ENCODE measurements at regions not wholly inside any gene's neighbourhood (a gene's known extent, or its start where the extent isn't known, plus 50 kb on each side); places are given as distances from the start of the nearest gene placed in this dataset.
"Not testable (repeated sequence)": the region's sequence is repeated elsewhere in the genome, so short reads cannot be mapped to it uniquely, and the experiment has no call there.

- FAIRE-seq = no peak
- DNase-seq (ENCODE audit: extremely low spot score, insufficient read length, low read depth) = no peak
Measured at GRCh38 chr2:43076676-43077075, 149.7 kb downstream of the ZFP36L2 start.

DNA sequence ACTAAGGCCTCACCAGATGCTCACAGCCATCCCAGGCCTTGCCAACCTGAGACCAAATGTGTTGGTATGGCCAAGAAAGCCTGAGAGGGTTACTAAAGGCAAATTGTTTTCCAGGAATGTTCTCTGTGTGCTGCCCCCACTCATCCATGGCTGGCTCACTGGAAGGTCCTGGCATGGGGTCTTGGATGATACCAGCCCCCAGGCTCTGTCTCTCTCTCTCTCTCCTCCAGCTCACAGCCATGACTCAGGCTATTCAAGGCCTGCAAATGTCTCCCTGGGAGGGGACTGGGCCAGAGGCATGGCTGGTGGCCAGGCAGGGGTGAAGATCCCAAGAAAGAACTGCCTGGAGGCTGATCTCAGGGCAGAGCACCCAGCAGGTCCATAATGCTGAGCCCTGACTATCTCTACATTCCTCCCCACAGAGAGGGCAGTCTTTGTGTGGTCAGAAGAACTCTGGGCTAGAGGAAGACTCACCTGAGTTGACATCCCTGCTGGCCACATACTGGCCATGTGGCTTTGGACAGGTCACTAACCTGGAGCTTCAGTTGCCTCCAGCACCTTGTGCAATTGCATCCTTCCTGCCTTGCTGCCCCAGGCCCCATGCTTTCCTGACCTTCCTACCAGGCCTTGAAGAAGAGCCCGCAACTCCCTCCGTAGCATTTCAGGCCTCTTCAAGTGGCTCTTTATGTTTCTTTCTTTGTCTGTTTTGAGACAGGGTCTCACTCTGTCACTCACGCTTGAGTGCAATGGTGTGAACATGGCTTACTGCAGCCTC is 150.4 kb downstream of the ZFP36L2 start:
- no peak for FAIRE-seq
- DNase-seq (ENCODE audit: extremely low spot score, insufficient read length, low read depth) = no peak

DNA sequence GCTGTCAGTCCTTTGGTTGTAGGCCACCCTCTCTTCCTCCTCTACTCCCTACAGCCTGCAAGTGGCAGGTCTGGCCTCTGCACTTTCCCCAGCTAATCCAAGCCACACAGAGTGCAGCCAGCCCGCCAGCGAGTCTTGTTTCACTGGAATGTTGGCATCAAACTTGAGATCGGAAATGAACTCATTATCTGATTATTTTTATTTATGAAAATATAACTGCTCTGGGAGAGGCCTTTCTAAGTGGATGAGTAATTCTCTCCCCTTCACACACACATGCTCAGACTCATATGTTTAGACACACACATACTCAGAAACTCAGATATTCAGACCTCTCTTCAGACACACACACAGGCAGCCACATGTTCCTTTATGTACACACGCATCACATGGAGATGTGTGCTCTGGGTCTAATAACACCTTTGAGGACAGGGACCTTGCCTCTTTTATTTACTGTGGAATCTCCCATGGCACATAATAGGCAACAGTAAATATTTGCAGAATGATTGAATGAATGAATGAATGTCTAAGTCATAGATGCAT is 151.3 kb downstream of the ZFP36L2 start:
- DNase-seq (ENCODE audit: extremely low spot score, insufficient read length, low read depth) = no peak

GRCh38 chr2:43074592-43075053 is 151.8 kb downstream of the ZFP36L2 start:
- no peak for FAIRE-seq
- no peak for DNase-seq (ENCODE audit: extremely low spot score, insufficient read length, low read depth)

More for the DNA sequence above, 151.3 kb downstream of the ZFP36L2 start:
- no peak for FAIRE-seq

- DNase-seq (ENCODE audit: extremely low spot score, insufficient read length, low read depth) = no peak
- no peak for FAIRE-seq
Measured at GRCh38 chr2:43074052-43074451, 152.4 kb downstream of the ZFP36L2 start.

DNA sequence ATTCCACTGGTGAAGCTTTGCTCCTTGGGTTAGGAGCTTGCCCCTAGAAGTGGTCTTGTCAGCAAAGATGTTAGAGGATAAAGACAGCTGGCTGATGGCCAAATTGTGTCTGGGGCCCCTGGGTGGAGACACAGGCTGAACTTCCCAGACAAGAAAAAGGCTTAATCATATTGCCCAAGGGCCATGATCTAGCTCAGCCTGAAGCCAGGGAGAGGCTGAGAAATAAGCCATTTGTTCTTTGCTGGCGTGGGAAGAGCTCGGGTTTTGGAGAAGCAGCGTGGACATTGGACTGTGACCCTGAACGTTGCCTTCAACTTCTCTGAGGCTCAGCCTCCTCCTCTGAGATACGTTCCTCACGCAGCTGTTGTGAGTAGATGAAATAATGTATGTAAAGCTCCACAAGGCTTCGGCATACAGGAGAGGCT is 153.0 kb downstream of the ZFP36L2 start:
- DNase-seq (ENCODE audit: extremely low spot score, insufficient read length, low read depth) (no peak), FAIRE-seq (no peak)

GRCh38 chr2:43071599-43072550 is 154.5 kb downstream of the ZFP36L2 start:
- FAIRE-seq (no peak), DNase-seq (ENCODE audit: extremely low spot score, insufficient read length, low read depth) (no peak)

- DNase-seq (ENCODE audit: extremely low spot score, insufficient read length, low read depth) (no peak), FAIRE-seq (no peak)
Measured at GRCh38 chr2:43070676-43071502, 155.5 kb downstream of the ZFP36L2 start.

GRCh38 chr2:43070030-43070429 is 156.4 kb downstream of the ZFP36L2 start:
- DNase-seq (ENCODE audit: extremely low spot score, insufficient read length, low read depth) (no peak), FAIRE-seq (no peak)

- DNase-seq (ENCODE audit: extremely low spot score, insufficient read length, low read depth) (no peak), FAIRE-seq (no peak)
Measured at GRCh38 chr2:43068631-43069517, 157.5 kb downstream of the ZFP36L2 start.

GRCh38 chr2:43068041-43068533 is 158.3 kb downstream of the ZFP36L2 start:
- no peak for DNase-seq (ENCODE audit: extremely low spot score, insufficient read length, low read depth)
- FAIRE-seq = no peak

DNA sequence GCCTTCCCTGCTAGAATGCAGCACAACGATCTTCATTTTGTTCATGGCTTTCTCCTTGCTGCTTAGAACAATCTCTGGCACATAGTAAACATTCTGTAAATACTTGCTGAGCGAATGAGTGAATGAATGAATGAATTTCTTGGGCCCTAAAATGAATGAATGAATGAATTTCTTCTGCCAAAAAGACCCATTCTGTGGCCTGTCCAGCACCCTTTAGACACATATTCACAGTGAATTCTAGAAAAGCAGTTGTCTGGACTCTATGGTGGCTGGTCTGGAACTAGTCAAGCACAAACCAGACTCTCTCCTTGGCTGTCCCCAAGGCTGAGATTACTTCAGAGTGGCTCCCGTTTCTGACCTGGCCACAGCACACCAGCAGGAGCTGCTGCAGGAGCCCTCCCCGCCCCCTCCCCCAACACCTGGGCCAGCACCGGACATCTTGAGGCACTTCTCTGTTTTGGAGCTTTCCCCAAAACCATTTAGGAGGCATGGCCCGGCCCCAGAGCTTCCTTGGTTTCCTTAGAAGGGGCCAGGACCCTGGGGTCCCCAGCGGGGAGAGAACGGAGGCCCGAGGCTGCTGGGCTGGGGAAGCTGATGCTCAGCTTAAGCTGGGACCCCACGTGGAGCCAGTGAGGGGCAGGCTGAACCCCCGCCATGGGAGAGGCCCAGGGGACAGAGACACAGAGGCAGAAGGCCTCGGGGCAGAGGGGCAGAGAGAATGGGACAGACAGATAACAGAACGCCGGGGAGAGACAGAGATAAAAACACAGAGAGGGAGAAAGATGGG is 159.0 kb downstream of the ZFP36L2 start:
- FAIRE-seq (no peak), DNase-seq (ENCODE audit: extremely low spot score, insufficient read length, low read depth) (no peak)

- FAIRE-seq = not testable (repeated sequence)
Measured at GRCh38 chr2:43066541-43067253, 159.7 kb downstream of the ZFP36L2 start.

DNA sequence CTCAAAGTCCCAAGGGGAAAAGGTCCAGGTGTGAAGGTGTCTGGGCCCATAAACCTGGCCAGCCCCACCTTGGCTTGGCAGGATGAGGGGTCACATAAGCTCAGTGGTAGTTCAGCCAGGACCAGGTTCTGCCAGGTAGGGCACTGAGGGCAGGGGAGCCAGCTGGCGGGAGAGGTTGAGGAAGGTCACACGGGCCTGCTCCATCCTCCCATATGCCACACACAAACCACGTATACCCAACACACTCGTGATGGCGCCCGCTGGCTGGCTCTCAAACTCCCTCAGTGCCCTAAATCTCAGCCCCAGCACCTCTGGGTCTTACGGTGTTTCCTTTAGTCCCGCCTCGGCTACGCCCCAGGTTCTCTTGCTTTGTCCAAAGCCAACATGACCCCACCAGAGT is 160.5 kb downstream of the ZFP36L2 start:
- no peak for FAIRE-seq
- no peak for DNase-seq (ENCODE audit: extremely low spot score, insufficient read length, low read depth)

More at GRCh38 chr2:43066541-43067253, 159.7 kb downstream of the ZFP36L2 start:
- DNase-seq (ENCODE audit: extremely low spot score, insufficient read length, low read depth) = not testable (repeated sequence)

GRCh38 chr2:43065036-43065435 is 161.4 kb downstream of the ZFP36L2 start:
- DNase-seq (ENCODE audit: extremely low spot score, insufficient read length, low read depth) (no peak), FAIRE-seq (no peak)

- not testable (repeated sequence) for DNase-seq (ENCODE audit: extremely low spot score, insufficient read length, low read depth); FAIRE-seq
Measured at GRCh38 chr2:43063096-43063495, 163.3 kb downstream of the ZFP36L2 start.

GRCh38 chr2:43062058-43062457 is 164.3 kb downstream of the ZFP36L2 start:
- FAIRE-seq = no peak

More at GRCh38 chr2:43062058-43062457, 164.3 kb downstream of the ZFP36L2 start:
- no peak for DNase-seq (ENCODE audit: extremely low spot score, insufficient read length, low read depth)

Data from GM18507 (cell line).